ENCODE measurements at regions not wholly inside any gene's neighbourhood (a gene's known extent, or its start where the extent isn't known, plus 50 kb on each side); places are given as distances from the start of the nearest gene placed in this dataset.

DNA sequence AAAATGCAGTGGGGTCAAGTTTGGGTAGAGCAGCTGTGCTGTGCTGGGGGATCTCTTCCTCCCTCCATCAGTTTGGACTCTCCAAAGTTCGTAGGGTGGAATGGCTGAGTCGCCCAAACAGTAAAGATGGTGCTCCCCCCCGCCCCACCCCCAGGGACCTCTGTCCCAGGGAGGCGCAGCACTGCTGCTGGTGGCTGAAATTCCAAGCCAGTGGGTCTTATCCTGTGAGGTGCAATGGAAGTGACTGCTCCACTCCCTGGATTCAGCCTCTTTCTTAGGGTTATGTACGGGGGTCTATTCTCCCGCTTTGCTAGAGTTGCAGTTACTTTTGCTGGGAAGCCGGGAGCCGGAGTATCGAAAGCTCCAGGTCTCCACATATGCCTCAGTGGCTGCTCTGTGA is 97.5 kb upstream of the CTAGE1 start:
- Histone ChIP-seq H3K27me3 (replicated peaks in 1 of 2; ENCODE audit: control insufficient read depth in 2 of 2, insufficient read depth in 2 of 2, low read length in 1 of 2) (no peaks in the 10 kb centered on the region; a peak in 1 of 4 replicates), H3K4me1 (ENCODE audit: control insufficient read depth, insufficient read depth, low read length) (no peaks in the 10 kb centered on the region), H4K20me1 (ENCODE audit: control insufficient read depth, insufficient read depth) (no peaks in the 10 kb centered on the region), H3K4me3 (no peak overlapping the region), H3K27ac (ENCODE audit: control insufficient read depth, insufficient read depth) (no peak overlapping the region), H3K9ac (ENCODE audit: control insufficient read depth, insufficient read depth, low read length) (no peak overlapping the region), H2AFZ (ENCODE audit: control insufficient read depth, low read depth, low read length) (no peak overlapping the region), H3K9me3 (replicated peaks; ENCODE audit: control insufficient read depth, insufficient read depth, low read length) (no peaks in the 10 kb centered on the region), H3K79me2 (ENCODE audit: control insufficient read depth, insufficient read depth, low read length) (no peaks in the 10 kb centered on the region), H3K36me3 (ENCODE audit: control insufficient read depth in 2 of 2, insufficient read depth in 2 of 2, low read length in 1 of 2) (no peaks in the 10 kb centered on the region), H3K4me2 (ENCODE audit: control insufficient read depth, insufficient read depth) (no peak overlapping the region)
- ATAC-seq (no peak), FAIRE-seq (no peak), DNase-seq (ENCODE audit: low read depth, low spot score) (no peak)
- intact Hi-C loops (cut with micrococcal nuclease; ENCODE audit: unreplicated experiment) = no loop called here
- RAD21 ChIA-PET (ENCODE audit: unreplicated experiment) = no interaction called here
- CTCF ChIA-PET = no interaction called here
- 43% methylated on average over 8 of the region's 9 CpGs for WGBS (ENCODE audit: insufficient coverage, insufficient replicate concordance, low lambda C conversion rate, missing lambda C conversion rate)
- SMC1A ChIA-PET (ENCODE audit: uncharacterized antibody, unreplicated experiment) = no interaction called here
- in situ Hi-C loops (cut with MboI) = no loop called here
- POLR2A ChIA-PET = no interaction called here
- no TSS peak for BruUV-seq (replicated peaks)
- no peak for TF ChIP-seq POLR2A (IDR thresholded peaks at IDR 0.05; ENCODE audit: low read depth, low read length)
- TF ChIP-seq BACH1 (IDR thresholded peaks at IDR 0.05; ENCODE audit: borderline replicate concordance) = no peak
- TF ChIP-seq TARDBP (IDR thresholded peaks at IDR 0.05; ENCODE audit: borderline replicate concordance) = no peak
- no peak for TF ChIP-seq ASH2L (IDR thresholded peaks at IDR 0.05; ENCODE audit: borderline replicate concordance, low read depth)
- no peak for TF ChIP-seq BRCA1 (IDR thresholded peaks at IDR 0.05; ENCODE audit: low read depth, low read length)
- TF ChIP-seq ATF3 (IDR thresholded peaks at IDR 0.05; ENCODE audit: borderline replicate concordance, extremely low read depth, low read depth, low read length) = no peak
- TF ChIP-seq POLR2AphosphoS5 (IDR thresholded peaks at IDR 0.05; ENCODE audit: low read length) = no peak
- TF ChIP-seq, protein P1, sequence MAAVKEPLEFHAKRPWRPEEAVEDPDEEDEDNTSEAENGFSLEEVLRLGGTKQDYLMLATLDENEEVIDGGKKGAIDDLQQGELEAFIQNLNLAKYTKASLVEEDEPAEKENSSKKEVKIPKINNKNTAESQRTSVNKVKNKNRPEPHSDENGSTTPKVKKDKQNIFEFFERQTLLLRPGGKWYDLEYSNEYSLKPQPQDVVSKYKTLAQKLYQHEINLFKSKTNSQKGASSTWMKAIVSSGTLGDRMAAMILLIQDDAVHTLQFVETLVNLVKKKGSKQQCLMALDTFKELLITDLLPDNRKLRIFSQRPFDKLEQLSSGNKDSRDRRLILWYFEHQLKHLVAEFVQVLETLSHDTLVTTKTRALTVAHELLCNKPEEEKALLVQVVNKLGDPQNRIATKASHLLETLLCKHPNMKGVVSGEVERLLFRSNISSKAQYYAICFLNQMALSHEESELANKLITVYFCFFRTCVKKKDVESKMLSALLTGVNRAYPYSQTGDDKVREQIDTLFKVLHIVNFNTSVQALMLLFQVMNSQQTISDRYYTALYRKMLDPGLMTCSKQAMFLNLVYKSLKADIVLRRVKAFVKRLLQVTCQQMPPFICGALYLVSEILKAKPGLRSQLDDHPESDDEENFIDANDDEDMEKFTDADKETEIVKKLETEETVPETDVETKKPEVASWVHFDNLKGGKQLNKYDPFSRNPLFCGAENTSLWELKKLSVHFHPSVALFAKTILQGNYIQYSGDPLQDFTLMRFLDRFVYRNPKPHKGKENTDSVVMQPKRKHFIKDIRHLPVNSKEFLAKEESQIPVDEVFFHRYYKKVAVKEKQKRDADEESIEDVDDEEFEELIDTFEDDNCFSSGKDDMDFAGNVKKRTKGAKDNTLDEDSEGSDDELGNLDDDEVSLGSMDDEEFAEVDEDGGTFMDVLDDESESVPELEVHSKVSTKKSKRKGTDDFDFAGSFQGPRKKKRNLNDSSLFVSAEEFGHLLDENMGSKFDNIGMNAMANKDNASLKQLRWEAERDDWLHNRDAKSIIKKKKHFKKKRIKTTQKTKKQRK (IDR thresholded peaks at IDR 0.05; ENCODE audit: low read depth, low read length) = no peak

Measured in GM12878 (cell line).